ENCODE measurements at regions not wholly inside any gene's neighbourhood (a gene's known extent, or its start where the extent isn't known, plus 50 kb on each side); places are given as distances from the start of the nearest gene placed in this dataset.

GRCh38 chr6:49328051-49328744 lies 134.9 kb downstream of the MMUT start:
- no peak for TF ChIP-seq FOSL1 (IDR thresholded peaks at IDR 0.05; ENCODE audit: low read depth)
- no peak for TF ChIP-seq CTCF (IDR thresholded peaks at IDR 0.05 in 2 of 3, conservative IDR thresholded peaks at IDR 0.05 in 1 of 3; ENCODE audit: borderline replicate concordance in 1 of 3, insufficient read depth in 1 of 3, low read depth in 2 of 3, low read length in 2 of 3)
- no peak for TF ChIP-seq TCF7L2 (IDR thresholded peaks at IDR 0.05; ENCODE audit: borderline replicate concordance, extremely low read depth, insufficient read depth, insufficient read length)
- TF ChIP-seq EZH2 (IDR thresholded peaks at IDR 0.05): no peak
- no peak for TF ChIP-seq JUND (IDR thresholded peaks at IDR 0.05)
- no peak for TF ChIP-seq SIN3A (IDR thresholded peaks at IDR 0.05; ENCODE audit: low read depth)
- TF ChIP-seq, protein P1, sequence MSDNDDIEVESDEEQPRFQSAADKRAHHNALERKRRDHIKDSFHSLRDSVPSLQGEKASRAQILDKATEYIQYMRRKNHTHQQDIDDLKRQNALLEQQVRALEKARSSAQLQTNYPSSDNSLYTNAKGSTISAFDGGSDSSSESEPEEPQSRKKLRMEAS (IDR thresholded peaks at IDR 0.05): no peak
- TF ChIP-seq POLR2A (IDR thresholded peaks at IDR 0.05; ENCODE audit: borderline replicate concordance, extremely low read depth, insufficient read depth, insufficient read length): no peak
- no peak for TF ChIP-seq RAD21 (IDR thresholded peaks at IDR 0.05; ENCODE audit: low read depth)
- no peak for TF ChIP-seq EZH2phosphoT487 (IDR thresholded peaks at IDR 0.05; ENCODE audit: borderline replicate concordance)
- TF ChIP-seq REST (IDR thresholded peaks at IDR 0.05; ENCODE audit: low read depth): no peak
- TF ChIP-seq SRF (IDR thresholded peaks at IDR 0.05; ENCODE audit: low read depth): no peak
- no peak for TF ChIP-seq YY1 (IDR thresholded peaks at IDR 0.05; ENCODE audit: extremely low read depth, insufficient replicate concordance, low read depth, low read length)
- TF ChIP-seq CEBPB (IDR thresholded peaks at IDR 0.05; ENCODE audit: low read depth): no peak
